HG03565 (cell line): ENCODE measurements at regions not wholly inside any gene's neighbourhood (a gene's known extent, or its start where the extent isn't known, plus 50 kb on each side); places are given as distances from the start of the nearest gene placed in this dataset.
"Not testable (repeated sequence)": the region's sequence is repeated elsewhere in the genome, so short reads cannot be mapped to it uniquely, and the experiment has no call there.

Experiments
- ATAC-seq: cut with Tn5 transposase; IDR thresholded peaks from one replicate; pipeline ENCODE4 v1.9.1; 2021; ENCODE audit warnings: mild to moderate bottlenecking, moderate library complexity; ENCODE audit not compliant: unreplicated experiment

DNA sequence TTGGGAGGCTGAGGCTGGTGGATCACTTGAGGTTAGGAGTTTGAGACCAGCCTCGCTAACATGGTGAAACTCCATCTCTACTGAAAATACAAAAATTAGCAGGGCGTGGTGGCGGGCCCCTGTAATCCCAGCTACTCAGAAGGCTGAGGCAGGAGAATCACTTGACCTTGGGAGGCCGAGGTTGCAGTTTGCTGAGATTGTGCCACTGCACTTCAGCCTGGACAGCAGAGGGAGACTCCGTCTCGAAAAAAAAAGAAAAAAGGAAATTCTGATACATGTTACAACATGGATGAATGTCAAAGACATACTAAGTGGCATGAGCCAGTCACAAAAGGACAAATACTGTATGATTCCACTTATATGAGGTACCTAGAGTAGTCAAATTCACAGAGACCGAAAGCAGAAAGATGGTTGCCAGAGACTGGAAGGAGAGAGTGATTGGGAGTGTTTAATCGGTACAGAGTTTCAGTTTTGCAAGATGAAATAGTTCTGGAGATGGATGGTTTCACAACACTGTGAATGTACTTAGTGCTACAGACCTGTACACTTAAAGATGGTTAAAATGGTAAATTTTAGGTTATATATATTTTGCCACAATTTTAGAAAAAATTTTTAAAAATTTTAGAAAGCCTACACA is 92.3 kb downstream of the BLID start:
- no peak for ATAC-seq

DNA sequence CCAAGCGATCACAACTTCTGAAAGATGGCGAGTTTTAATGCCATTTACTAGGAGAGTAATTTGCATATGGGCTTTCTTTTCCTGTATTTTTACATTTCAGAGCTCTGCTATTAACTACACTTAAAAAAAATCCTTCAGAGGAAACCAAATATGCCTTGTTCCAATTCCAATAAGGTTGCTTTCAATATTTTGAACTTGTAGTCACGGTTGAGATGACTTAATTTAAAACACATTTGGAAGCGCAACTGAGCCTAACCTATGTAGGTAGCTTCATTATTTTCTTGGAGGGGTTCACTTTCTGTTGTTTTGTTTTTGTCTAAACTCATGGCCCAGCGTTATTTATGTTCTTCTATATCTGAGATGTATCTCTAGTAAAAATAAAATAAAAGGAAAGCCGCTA is 93.4 kb downstream of the BLID start:
- no peak for ATAC-seq

DNA sequence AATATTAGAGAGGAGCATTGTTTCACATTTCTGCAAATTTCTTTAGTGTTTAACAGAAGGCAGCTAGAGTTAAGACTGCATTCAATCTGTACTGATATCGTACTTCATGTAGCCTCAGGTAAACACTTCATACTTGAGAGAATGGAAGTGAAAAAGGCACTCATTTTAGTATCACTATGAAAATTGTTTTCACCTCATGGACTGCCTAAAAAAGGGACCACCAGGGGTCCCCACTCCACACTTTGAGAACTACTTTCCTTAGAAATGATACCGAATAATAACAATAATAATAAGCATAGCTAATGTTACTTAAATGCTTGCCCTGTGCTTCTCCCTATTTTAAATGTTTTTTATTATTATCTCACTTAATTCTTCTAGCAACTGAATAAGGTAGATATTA is 95.1 kb downstream of the BLID start:
- ATAC-seq, result no peak

DNA sequence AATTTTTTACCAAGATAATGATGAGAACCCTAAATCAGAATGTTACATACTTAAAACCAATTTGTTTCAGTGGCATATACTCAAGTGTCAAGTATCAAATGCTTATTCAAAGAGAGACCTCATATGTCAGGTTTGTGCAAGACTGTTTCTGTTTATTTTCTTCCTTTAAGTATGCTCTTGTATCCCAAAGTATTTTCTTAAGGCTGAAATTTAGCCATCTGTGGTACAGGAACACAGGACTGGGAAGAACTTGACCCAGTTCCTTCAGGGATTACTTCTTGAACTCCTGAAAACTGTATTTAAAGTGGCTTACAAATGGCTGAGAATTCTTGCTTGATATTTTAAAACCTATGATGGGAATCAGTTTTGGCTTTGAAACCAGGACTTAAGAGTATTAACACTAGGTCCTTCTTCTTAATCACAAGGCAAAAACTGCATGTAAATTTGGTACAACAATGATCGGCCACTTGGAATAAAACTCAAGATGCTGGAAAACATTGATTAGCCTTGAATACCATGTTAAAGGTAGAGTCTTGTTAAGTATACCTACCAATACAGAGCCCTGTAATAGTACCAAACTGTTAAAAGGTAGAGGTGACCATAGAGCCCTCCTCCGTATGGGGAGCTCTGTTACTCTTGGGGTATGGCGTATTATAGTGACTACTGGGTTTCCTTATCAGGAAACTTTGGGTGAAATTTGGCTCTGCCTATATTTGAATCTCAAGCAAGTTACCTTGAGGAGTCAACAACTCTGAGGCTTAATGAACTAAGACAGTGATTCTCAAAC is 95.9 kb downstream of the BLID start:
- ATAC-seq, result no peak

DNA sequence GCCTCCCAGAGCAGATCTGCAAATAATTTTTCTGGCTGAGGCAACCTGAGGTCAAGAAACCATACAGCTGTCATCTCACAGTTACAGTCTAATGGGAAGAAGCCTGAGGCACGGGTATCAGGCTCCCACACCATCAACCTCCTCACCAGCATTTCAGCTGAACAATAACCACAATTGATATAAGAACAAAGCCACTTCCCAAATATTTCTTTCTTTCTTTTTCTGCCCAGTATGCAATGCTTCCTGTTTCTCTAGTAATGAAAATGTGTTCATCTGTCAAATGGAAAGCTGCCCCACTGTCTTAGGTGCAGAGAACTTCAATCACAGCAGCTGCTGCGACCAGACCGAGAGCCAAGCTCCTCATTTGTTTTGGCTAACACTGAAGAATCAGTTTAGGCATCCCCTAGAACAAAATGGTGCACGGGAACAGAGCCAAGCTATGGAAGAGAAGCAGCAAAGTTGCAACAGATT is 108.4 kb downstream of the BLID start:
- no peak for ATAC-seq

DNA sequence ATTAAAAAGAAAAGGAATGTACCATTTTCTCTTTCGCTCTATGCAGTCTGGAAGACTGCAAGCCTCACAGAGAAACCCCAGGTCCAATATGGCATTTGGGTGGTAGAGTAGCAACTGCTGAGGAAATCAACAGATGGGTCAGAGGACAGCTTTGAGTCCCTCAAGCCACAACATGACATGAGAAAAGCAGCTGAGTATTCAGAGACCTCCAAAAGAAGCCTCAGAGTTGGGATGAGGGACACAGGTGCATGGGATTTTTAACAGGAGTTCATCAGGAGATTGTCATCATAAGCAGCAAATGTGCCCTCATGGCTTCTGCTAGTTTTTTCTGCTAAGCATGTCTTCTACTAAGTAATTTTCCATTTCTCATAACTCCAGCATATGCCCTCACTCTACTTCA is 111.6 kb downstream of the BLID start:
- no peak for ATAC-seq

DNA sequence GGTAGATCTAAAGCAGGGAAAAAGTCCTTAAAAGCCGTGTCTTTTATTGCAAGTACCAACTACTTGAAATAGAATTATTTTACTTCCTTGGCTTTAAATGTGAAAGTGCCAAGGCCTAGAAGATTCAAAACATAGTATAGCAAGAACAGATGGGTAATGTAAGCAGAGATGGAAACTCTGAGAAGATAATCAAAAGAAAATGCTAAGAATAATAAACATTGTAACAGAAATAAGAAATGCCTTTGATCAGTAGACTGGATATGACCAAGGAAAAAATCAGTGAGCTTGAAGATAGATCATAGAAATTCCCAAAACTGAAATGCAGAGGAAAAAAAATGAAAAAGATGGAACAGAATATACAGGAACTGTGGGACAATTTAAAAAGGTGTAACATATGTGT is 113.1 kb downstream of the BLID start:
- no peak for ATAC-seq

DNA sequence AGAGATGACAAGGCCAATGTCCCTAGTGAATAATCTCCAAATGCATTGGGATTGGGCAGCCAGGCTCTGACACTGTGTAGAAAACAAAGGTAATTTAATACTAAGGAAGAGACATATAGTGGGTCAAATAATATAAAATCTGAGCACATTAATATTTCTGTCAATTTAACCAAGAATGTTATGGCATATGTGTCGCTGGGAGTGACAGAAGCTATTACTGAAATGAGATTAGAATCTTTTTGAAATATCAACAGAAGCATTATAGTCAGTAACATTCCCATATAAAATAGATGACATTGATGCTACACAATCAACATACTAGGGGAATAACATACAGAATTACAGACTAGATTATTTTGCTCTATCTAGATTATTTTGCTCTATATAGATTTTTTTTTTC is 114.0 kb downstream of the BLID start:
- no peak for ATAC-seq

DNA sequence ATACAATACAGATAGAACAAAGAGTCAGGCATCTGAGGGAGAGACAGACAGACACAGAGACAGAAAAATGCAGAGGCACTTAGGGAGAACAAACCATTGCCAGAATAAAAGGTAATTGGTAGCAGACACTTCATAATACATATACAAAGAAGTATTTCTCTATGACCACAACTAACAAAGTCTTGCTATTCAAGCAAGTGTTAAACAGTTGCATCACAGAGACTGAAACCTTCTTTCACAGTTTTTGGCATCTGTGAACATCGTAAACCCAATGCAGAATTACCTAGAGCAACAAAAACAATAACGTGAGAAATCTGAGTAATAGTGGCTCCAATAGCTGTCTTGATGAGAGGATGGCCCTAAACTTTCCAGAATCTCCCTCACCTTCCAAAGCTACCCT is 116.4 kb downstream of the BLID start:
- no peak for ATAC-seq

DNA sequence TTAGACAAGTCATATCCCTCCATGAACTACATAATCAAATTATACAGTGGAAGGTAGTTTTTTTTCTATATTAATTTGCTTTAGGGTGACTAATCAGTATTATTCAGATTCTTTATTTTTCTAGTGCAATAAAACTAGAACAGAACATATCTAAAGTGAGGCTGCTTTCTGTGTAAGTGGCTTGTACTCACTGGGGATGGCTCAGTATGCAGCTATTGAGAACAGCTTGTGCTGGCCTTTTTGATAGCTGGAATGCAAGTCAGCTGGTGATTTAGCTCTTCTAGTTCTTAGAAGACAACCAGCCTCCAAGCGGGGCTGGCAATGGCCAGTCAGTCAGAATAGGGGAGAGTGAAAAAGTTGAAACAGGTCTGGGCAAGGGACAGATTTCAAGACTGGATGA is 119.4 kb downstream of the BLID start:
- ATAC-seq, result no peak

DNA sequence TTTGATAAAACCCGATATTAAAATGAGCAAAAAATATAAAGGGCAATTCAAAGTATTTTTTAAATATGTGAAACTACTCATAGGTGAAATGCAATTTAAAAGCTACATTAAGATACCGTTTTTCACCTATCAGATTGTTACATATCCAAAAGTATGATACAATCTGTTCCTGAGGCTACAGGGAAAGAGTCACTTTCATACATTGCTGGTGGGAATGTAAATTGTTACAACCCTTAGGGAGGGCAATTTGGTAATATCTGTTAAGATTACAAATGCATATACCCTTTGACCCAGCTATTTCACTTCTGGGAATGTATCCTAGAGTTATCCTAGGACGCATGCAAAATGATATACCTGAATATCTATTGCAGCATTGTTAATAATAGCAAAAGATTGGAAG is 132.1 kb downstream of the BLID start:
- ATAC-seq, result no peak

DNA sequence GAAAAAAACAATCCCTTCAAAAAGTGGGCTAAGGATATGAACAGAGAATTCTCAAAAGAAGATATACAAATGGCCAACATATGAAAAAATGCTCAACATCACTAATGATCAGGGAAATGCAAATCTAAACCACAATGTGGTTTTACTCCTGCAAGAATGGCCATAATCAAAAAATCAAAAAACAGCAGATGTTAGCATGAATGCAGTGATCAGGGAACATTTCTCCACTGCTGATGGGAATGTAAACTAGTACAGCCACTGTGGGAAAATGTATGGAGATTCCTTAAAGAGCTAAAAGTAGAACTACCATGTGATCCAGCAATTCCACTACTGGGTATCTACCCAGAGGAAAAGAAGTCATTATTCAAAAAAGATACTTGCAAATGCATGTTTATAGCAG is 138.1 kb downstream of the BLID start:
- ATAC-seq, result not testable (repeated sequence)

DNA sequence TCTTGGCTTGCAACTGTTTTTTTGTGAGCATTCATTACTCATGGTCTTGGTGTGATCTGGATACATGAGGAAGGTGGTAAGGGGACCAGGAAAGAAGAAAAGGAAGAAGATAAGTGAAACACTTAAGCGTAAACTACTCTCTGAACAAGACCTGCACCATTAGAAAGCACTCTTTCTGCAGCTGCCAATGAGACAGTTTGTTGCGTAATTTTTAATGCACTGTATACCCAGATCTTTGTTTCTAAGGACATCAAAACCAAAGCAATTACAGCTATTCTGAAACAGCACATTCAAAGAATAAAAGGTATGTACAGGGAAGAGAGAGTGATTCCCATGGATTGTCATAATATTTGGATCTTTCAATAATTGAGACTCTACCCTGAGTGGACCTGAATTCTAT is 147.4 kb downstream of the BLID start:
- ATAC-seq, result no peak

DNA sequence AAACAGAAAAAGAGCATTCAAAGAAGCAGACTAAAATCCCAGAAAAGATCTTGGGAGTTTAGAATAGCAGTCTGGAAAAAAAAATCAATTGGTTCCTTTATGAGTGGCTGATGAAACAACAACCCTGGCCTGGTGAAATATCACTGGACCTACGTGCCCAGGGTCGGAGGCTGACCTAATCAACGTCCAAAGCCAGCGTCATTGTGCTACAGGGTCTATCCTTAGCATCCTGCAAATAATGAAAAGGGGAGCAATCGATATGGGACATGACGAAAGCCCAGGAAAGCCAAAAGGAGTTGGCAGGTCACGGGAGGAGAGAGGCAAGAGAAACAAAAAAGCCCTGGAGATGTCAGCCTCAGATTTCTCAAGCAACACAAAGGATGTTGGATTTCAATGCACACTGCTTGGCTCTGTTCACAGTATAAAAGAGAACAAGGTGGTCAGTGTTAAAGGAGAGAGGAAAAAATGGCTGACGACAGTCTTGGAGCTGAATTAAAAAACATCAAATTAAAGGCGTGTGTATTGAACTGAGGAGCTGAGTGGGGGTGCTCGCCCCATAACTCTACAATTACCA is 148.8 kb downstream of the BLID start:
- no peak for ATAC-seq

DNA sequence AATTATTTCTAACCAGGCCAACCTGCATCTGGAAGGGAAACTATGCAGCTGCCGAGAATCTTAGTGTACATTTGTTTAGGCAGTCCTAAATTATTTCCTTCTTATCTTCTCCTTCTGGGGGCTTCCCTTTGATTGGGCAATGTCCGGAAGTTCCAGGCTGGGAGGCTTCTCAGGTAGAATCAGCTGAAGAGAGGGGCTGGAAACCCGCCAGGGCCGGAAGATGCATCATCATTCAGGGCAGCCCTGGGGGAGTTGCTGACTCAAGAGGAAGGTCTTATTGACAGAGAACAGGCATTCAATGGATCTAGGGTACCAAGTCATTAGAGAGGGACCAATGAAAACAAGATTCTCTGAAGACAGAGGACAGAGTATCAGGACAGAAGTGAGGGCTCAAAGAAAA is 150.7 kb downstream of the BLID start:
- ATAC-seq, result no peak

DNA sequence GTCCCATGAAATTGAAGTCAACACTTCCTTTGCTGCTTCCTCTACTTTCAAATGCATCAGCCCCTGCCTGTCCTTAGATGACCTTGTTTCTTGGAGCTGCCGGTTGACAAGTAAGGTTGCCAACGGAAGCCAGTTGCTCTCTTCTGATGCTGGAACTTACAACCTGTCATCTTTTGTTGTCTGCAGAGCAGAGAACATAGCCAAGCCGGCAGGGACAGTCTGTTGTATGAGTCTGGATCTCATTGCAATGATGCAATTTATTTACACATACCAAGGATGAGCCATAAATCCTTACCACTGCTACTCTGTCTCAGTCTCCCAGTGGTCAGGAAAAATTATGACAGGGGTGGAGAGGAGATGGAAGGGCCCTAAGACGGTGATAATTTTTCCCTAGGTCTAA is 151.4 kb downstream of the BLID start:
- no peak for ATAC-seq

DNA sequence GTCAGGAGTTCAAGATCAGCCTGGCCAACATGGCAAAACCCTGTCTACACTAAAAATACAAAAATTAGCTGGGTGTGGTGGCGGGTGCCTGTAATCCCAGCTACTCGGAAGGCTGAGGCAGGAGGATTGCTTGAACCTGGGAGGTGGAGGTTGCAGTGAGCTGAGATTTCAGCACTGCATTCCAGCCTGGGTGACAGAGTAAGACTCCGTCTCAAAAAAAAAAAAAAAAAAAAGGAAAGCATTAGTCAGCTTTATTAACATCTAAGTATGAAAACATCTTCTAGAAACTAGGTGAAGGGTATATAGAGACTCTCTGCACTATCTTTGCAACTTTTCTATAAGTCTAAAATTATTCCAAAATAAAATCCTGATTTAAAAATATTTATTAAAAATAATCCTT is 152.2 kb downstream of the BLID start:
- ATAC-seq, result not testable (repeated sequence)

DNA sequence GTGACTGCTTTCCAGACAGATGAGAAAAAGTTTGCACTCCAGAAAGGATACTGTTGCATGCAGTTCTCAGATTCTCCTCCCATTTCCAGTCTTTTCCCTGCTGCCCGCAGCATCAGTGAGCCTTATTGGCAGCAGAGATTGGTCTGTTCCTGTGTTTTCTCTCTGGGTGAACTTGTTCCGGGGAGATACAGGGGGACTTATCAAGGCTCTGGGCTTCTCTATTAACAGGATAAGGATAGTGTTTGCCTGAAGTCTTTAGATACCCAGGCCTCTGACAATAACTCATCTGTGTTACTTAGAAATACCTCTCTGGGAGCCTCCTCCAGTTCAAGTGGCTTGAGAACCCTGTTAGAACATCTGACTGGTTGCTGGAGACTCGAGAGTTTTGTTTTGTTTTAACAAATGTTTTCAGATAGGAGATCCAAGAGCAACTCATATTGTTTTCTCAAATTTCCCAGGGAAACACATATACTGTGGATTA is 154.7 kb downstream of the BLID start:
- ATAC-seq, result no peak

DNA sequence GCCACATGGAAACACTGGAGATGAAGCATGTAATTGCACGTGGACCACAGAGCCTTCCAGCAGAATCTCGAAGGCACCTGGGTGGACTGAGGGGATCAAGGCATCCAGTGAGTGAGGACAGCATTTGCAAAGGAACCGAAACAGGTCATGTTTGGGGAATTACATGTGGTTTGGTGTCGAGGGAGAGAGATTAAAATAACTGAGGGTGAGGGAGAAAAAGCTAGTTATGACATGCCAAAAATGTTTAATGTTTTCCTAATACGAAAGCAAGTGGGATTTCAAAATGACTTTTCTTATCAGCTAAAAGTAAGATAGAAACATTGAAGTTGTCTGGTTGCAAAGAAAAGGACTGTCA is 157.1 kb downstream of the BLID start:
- no peak for ATAC-seq

DNA sequence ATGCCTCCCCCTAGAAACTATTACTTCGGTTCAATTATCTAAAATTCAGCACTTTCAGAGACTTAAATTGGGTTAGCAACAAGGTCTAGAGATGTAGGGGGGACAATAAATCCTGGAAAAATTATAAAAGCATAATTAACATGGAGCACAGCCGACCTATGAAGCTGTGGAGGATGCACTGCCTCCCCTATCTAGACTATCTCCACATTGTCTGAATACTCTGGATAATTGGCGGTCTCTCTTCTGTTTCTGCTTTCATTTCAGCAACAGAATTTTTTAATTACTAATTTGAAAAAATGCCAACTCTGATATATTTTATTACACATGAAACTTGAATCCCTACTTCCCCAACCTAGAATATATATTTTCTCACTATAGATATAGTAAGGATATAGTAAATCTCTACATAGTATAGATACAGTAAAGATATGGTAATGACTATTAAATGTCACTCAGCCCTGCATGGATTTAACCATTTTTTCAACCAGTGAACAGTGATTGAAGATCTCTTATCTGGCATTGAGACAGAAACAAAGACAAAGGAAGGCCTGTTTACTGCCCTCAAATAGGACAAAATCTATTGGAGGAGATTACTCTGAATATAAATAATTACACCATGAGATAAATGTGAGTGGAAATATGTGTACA is 157.6 kb downstream of the BLID start:
- no peak for ATAC-seq

DNA sequence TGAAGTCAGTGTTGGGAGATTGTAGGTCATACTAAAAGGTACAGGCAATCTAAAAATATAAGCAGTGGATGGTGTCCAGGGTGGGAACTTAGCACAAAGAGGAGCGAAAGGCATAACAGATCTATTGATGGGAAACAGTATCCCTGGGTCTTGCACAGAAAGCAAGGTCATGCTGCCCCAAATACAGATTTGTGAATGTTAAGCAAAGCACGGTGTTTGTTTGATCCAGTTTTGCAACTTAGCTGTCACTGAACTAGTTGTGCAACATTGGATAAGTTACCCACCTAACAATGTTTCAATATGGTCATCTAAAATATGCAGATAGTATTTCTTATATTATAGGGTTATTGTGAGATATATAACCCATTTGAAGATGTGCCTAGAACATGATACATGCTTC is 162.9 kb downstream of the BLID start:
- no peak for ATAC-seq

DNA sequence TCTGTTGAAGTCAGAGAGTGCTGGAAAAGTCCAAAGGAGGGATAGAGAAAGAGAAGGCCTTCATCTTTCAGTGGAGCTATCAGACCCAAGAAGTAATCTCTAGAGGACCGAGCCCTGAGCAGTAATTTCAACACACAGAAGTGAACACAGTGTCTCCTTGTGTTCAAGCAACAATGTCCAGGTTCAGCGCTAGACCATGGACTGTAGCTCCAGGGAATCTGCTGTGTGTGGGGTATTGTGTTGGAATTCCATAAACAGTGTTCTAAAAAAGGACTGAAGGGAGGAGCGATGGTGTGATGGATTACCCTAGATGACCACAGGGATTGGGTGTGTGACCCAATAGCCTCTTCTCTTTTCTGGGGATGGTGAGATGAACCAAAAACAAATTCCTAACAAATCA is 165.9 kb downstream of the BLID start:
- no peak for ATAC-seq
